GM19324 (cell line): ENCODE measurements at regions not wholly inside any gene's neighbourhood (a gene's known extent, or its start where the extent isn't known, plus 50 kb on each side); places are given as distances from the start of the nearest gene placed in this dataset.

Source experiments
- ATAC-seq: cut with Tn5 transposase; IDR thresholded peaks from one replicate; pipeline ENCODE4 v1.9.1; 2021; ENCODE audit warnings: mild to moderate bottlenecking, moderate library complexity; ENCODE audit not compliant: unreplicated experiment, low FRiP score

- no peak for ATAC-seq
Observed at GRCh38 chr6:85703406-85703805, 60.7 kb upstream of the SYNCRIP start.
